ENCODE measurements at regions not wholly inside any gene's neighbourhood (a gene's known extent, or its start where the extent isn't known, plus 50 kb on each side); places are given as distances from the start of the nearest gene placed in this dataset.
"Not testable (repeated sequence)": the region's sequence is repeated elsewhere in the genome, so short reads cannot be mapped to it uniquely, and the experiment has no call there.

DNA sequence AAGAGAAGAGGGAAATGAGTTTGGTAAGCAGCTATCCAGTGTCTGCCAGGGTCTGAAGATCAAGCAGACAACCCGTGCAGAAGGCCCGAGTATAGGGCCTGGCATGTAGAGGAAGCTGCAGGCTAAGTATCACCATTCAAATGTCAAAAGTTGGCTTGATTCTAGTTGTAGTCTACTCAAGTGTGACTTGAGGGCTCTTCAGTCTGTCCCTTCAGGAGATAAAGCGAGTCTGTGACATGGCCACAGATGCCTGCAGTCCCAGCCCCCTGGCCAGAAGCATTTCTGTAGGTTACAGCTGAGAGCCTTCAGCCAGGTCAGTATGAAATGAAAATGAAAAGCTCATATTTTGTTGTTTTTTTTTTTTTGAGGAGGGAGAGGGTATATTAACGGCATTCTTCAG, 97.8 kb upstream of the EEPD1 start:
- no peak for DNase-seq (ENCODE audit: low read depth)
- ChIA-PET CTCF (interaction anchor here (1.3 kb wide), 1 partner anchor 65 kb away, joined by 3 read pairs; no protein-coding TSS in a partner anchor), POLR2A (no interaction called here)
- Histone ChIP-seq H3K36me3 (ENCODE audit: control insufficient read depth, insufficient read depth, low read length) (no peaks in the 10 kb centered on the region), H3K4me3 (ENCODE audit: low read depth, low read length) (no peak overlapping the region), H3K27me3 (ENCODE audit: control insufficient read depth, insufficient read depth, low read length) (no peaks in the 10 kb centered on the region; the same call in 1 of the 2 replicates)
- TF ChIP-seq, protein P1, sequence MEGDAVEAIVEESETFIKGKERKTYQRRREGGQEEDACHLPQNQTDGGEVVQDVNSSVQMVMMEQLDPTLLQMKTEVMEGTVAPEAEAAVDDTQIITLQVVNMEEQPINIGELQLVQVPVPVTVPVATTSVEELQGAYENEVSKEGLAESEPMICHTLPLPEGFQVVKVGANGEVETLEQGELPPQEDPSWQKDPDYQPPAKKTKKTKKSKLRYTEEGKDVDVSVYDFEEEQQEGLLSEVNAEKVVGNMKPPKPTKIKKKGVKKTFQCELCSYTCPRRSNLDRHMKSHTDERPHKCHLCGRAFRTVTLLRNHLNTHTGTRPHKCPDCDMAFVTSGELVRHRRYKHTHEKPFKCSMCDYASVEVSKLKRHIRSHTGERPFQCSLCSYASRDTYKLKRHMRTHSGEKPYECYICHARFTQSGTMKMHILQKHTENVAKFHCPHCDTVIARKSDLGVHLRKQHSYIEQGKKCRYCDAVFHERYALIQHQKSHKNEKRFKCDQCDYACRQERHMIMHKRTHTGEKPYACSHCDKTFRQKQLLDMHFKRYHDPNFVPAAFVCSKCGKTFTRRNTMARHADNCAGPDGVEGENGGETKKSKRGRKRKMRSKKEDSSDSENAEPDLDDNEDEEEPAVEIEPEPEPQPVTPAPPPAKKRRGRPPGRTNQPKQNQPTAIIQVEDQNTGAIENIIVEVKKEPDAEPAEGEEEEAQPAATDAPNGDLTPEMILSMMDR (IDR thresholded peaks at IDR 0.05; ENCODE audit: insufficient read depth, low read depth, low read length): no peak

DNA sequence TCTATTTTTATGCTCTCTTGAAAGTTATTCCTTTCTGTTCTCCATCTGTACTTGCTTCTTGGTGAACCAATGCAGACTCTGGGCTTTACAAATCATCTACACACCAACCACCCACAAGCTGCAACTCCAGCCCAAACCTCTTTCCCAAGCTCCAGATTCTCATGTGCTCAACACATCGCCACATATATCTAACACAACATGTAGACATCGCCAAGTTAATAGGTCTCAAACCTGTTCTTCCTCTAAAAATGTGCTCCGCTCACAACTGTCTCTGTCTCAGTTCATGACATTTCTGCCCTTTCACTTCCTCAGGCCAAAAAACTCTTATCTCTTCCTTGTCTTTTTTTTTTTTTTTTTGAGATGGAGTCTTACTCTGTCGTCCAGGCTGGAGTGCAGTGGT, 95.7 kb upstream of the EEPD1 start:
- CTCF ChIA-PET: no interaction called here
- DNase-seq (ENCODE audit: low read depth): no peak
- no peaks in the 10 kb centered on the region; the same call in 1 of the 2 replicates for H3K27me3 ChIP-seq (ENCODE audit: control insufficient read depth, insufficient read depth, low read length)
- no peaks in the 10 kb centered on the region for H3K36me3 ChIP-seq (ENCODE audit: control insufficient read depth, insufficient read depth, low read length)
- TF ChIP-seq, protein P1 (IDR thresholded peaks at IDR 0.05; ENCODE audit: insufficient read depth, low read depth, low read length): no peak
- no peak overlapping the region for H3K4me3 ChIP-seq (ENCODE audit: low read depth, low read length)
- POLR2A ChIA-PET: no interaction called here

DNA sequence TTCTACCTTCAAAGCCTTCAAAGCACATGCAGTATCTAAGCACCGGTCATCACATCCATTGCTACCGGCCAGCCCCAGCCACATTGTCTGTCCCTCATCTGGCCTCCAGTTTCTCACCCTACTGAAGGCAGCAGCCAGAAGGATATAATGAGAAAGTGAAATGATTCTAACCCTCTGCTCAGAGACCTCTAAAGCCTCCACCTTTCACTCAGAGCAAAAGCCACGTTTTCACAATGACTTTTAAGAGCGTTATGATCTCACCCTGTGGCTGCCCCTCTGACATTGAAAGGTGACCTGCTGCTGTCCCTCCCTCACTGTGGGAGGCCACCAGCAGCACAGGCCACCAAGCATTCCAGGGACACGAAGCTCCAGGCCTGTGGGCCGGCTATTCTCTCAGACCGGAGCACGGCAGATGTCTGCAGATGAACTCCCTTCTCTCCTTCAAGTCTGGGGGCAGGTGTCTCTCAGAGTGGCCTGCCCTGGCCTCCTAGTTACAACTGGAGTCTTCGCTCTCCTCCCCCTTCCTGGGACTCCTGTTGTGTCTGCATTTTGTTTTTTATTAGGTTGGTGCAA, 94.9 kb upstream of the EEPD1 start:
- no peak overlapping the region for H3K4me3 ChIP-seq (ENCODE audit: low read depth, low read length)
- POLR2A ChIA-PET: no interaction called here
- peaks cover under 1% of the 10 kb centered on the region for H3K27me3 ChIP-seq (ENCODE audit: control insufficient read depth, insufficient read depth, low read length)
- DNase-seq (ENCODE audit: low read depth): no peak
- TF ChIP-seq, protein P1 (IDR thresholded peaks at IDR 0.05; ENCODE audit: insufficient read depth, low read depth, low read length): no peak
- no peaks in the 10 kb centered on the region for H3K36me3 ChIP-seq (ENCODE audit: control insufficient read depth, insufficient read depth, low read length)
- CTCF ChIA-PET: no interaction called here

DNA sequence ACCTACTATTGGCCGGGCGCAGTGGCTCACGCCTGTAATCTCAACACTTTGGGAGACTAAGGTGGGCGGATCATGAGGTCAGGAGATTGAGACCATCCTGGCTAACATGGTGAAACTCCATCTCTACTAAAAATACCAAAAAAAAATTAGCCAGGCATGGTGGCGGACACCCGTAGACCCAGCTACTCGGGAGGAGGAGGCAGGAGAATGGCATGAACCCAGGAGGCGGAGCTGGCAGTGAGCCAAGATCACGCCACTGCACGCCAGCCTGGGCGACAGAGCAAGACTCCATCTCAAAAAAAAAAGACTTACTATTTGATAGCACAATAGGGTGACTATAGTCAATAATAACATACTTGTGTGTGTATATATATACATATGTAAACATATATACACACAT, 92.7 kb upstream of the EEPD1 start:
- DNase-seq (ENCODE audit: low read depth); POLR2A ChIA-PET; H3K36me3 ChIP-seq (ENCODE audit: control insufficient read depth, insufficient read depth, low read length); H3K27me3 ChIP-seq (ENCODE audit: control insufficient read depth, insufficient read depth, low read length); H3K4me3 ChIP-seq (ENCODE audit: low read depth, low read length): not testable (repeated sequence)
- CTCF ChIA-PET: interaction anchor here (0.6 to 0.7 kb wide), 2 partner anchors 12 to 19 kb away, joined by 3 read pairs; no protein-coding TSS in a partner anchor

DNA sequence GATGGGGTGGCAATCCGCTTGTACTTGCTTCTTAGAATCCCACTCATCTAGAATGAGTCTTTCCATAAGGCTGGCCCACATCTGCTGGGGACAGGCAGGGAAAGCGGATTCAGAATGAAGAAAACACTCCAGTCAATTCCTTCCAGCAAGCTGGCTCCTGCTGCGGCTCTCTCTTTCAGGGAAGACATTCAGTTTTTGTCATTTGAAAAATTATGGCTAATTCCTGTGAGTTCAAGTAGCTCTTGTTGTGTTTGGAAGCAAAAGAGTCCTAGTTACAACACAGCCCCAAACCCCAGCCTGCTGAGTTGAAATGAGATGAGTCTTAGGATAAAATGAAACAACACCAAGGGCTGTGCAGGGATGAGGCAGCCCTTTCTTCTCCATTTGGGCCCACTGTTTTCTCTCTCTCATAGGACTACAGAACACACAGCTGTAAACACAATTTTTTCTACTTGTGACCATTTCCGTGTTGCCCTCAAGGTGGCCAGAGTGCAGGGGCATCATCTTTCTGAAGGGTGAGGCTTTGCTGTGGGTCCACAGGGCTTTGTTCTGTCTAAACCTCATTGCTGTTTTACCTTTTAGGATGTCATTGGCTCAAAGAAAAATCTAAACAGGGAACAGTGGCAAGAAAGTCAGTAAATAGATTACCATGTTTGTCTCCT, 90.8 kb upstream of the EEPD1 start:
- TF ChIP-seq, protein P1 (IDR thresholded peaks at IDR 0.05; ENCODE audit: insufficient read depth, low read depth, low read length): no peak
- Histone ChIP-seq H3K4me3 (ENCODE audit: low read depth, low read length) (no peak overlapping the region), H3K36me3 (ENCODE audit: control insufficient read depth, insufficient read depth, low read length) (no peaks in the 10 kb centered on the region), H3K27me3 (ENCODE audit: control insufficient read depth, insufficient read depth, low read length) (peaks cover 1% of the 10 kb centered on the region; the same call in 1 of the 2 replicates)
- DNase-seq (ENCODE audit: low read depth): no peak
- POLR2A ChIA-PET: no interaction called here
- CTCF ChIA-PET: interaction anchor here (0.9 to 2.6 kb wide), 4 partner anchors 9 to 21 kb away, joined by 3 to 14 read pairs (median 4); no protein-coding TSS in a partner anchor

All from BJ (cell line).